Activated naive CD8-positive, alpha-beta T cell treated with anti-CD3 and anti-CD28 coated beads, Interleukin-2, amount 10 ng/mL, durations not matched to agents 7 days and 5 days (primary cell): ENCODE measurements at regions not wholly inside any gene's neighbourhood (a gene's known extent, or its start where the extent isn't known, plus 50 kb on each side); places are given as distances from the start of the nearest gene placed in this dataset.
"Not testable (repeated sequence)": the region's sequence is repeated elsewhere in the genome, so short reads cannot be mapped to it uniquely, and the experiment has no call there.

Experiments used
- ATAC-seq: fragments of 150-1000 bp; cut with Tn5 transposase; one replicate; pipeline ENCODE4 v1.10.0; 2021; ENCODE audit warnings: low read depth, moderate library complexity
- POLR2A ChIA-PET: fragments of 350-600 bp; sonication (Branson Sonifier 250); formaldehyde crosslinking; loops from one replicate; lab custom pipeline; 2021; ENCODE audit warnings: antibody characterized with exemption; lab: Charles Lee
- DNase-seq: peaks from one replicate; pipeline ENCODE4 v3.0.0; 2021
- H3K27ac Mint-ChIP-seq: one replicate; pipeline ENCODE4 v1.8.0; 2022; ENCODE audit warnings: mild to moderate bottlenecking, mixed read lengths
- H3K27me3 Mint-ChIP-seq: one replicate; pipeline ENCODE4 v1.8.0; 2022; ENCODE audit warnings: mild to moderate bottlenecking, moderate library complexity, mixed read lengths
- H3K36me3 Mint-ChIP-seq: one replicate; pipeline ENCODE4 v1.8.0; 2021; ENCODE audit warnings: mild to moderate bottlenecking, mixed read lengths
- H3K4me1 Mint-ChIP-seq: one replicate; pipeline ENCODE4 v1.8.0; 2021; ENCODE audit warnings: mixed read lengths
- H3K4me3 Mint-ChIP-seq: one replicate; pipeline ENCODE4 v1.8.0; 2022; ENCODE audit warnings: mild to moderate bottlenecking, moderate library complexity, mixed read lengths
- H3K9me3 Mint-ChIP-seq: one replicate; pipeline ENCODE4 v1.8.0; 2021; ENCODE audit warnings: mixed read lengths

- Mint-ChIP-seq H3K4me3 (no peak overlapping the region), H3K36me3 (no peaks in the 10 kb centered on the region), H3K27me3 (no peaks in the 10 kb centered on the region), H3K9me3 (no peaks in the 10 kb centered on the region), H3K27ac (no peak overlapping the region), H3K4me1 (no peaks in the 10 kb centered on the region)
- ATAC-seq (no peak), DNase-seq (no peak)
- POLR2A ChIA-PET, result no interaction called here
These were observed 316.6 kb upstream of the KIAA1217 start for GRCh38 chr10:23892296-23892695.

GRCh38 chr10:23897267-23897666 is 311.7 kb upstream of the KIAA1217 start:
- no peak for ATAC-seq
- POLR2A ChIA-PET, result no interaction called here
- H3K36me3 Mint-ChIP-seq, result no peaks in the 10 kb centered on the region
- no peak for DNase-seq
- H3K4me1 Mint-ChIP-seq, result no peaks in the 10 kb centered on the region
- H3K4me3 Mint-ChIP-seq, result no peak overlapping the region
- H3K27ac Mint-ChIP-seq, result no peak overlapping the region
- H3K27me3 Mint-ChIP-seq, result no peaks in the 10 kb centered on the region
- peaks cover 1% of the 10 kb centered on the region for H3K9me3 Mint-ChIP-seq

DNA sequence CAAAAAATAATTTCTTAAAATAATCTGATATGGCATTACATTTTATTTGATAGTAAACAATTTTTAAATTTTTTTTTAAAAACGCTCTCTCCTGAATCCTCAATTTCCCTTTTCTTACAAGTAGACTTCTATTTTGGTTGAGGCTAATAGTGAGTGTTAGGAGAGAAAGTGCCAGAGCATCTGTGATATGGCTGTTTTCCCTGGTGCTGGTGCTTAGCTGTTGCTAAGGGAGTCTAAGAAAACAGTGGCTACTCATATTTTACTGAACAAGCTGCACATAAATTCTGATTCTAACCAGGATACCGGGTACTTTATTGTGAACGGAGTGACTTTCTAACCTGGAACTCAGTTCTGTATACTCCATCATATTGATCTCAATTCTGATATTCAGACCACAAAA is 311.1 kb upstream of the KIAA1217 start:
- POLR2A ChIA-PET, result no interaction called here
- peaks cover 1% of the 10 kb centered on the region for H3K9me3 Mint-ChIP-seq
- DNase-seq, result no peak
- no peaks in the 10 kb centered on the region for H3K27me3 Mint-ChIP-seq
- no peak overlapping the region for H3K4me3 Mint-ChIP-seq
- H3K27ac Mint-ChIP-seq, result no peak overlapping the region
- no peaks in the 10 kb centered on the region for H3K36me3 Mint-ChIP-seq
- ATAC-seq, result no peak
- no peaks in the 10 kb centered on the region for H3K4me1 Mint-ChIP-seq

GRCh38 chr10:23899166-23899565 is 309.8 kb upstream of the KIAA1217 start:
- DNase-seq, result no peak
- Mint-ChIP-seq H3K4me3 (no peak overlapping the region), H3K27me3 (no peaks in the 10 kb centered on the region), H3K4me1 (no peaks in the 10 kb centered on the region), H3K36me3 (no peaks in the 10 kb centered on the region), H3K27ac (no peak overlapping the region), H3K9me3 (peaks cover 1% of the 10 kb centered on the region)
- POLR2A ChIA-PET, result no interaction called here
- ATAC-seq, result no peak

- DNase-seq (no peak), ATAC-seq (no peak)
- H3K36me3 Mint-ChIP-seq, result no peaks in the 10 kb centered on the region
- H3K27ac Mint-ChIP-seq, result no peak overlapping the region
- POLR2A ChIA-PET, result no interaction called here
- H3K4me3 Mint-ChIP-seq, result no peak overlapping the region
- H3K9me3 Mint-ChIP-seq, result peaks cover 3% of the 10 kb centered on the region
- H3K27me3 Mint-ChIP-seq, result no peaks in the 10 kb centered on the region
- H3K4me1 Mint-ChIP-seq, result no peaks in the 10 kb centered on the region
These were observed 298.6 kb upstream of the KIAA1217 start for GRCh38 chr10:23910291-23910690.

DNA sequence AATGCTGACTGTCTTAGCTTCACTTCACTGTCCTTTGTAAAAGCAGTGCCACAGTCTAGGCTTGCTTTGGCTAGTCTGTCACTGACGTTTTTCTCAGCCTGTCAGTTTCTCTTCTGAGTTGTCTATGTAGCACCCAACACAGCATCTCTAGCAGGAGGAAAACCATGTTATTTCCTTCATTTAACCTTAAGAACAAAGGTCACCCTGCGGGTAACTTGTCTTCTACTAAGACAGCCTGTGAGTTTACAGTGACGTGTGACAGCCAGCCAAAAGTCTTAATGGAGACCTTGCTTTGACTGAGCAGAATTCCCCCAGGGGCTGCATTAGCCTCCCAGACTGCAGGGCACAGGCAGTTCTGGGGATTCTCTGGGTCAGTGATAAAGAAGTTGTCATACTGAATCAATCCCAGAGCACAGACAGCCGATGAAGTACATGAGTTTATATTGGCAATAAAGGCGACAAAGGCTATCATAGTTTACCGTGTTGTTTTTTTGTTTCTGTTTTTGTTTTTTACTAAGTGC is 296.0 kb upstream of the KIAA1217 start:
- peaks cover 2% of the 10 kb centered on the region for H3K9me3 Mint-ChIP-seq
- H3K27me3 Mint-ChIP-seq, result peaks cover 2% of the 10 kb centered on the region
- no peak for DNase-seq
- POLR2A ChIA-PET, result no interaction called here
- ATAC-seq, result no peak
- H3K4me1 Mint-ChIP-seq, result no peaks in the 10 kb centered on the region
- no peak overlapping the region for H3K27ac Mint-ChIP-seq
- no peak overlapping the region for H3K4me3 Mint-ChIP-seq
- H3K36me3 Mint-ChIP-seq, result no peaks in the 10 kb centered on the region

- Mint-ChIP-seq H3K9me3 (peaks cover 2% of the 10 kb centered on the region), H3K4me3 (no peak overlapping the region), H3K4me1 (no peaks in the 10 kb centered on the region), H3K27ac (no peak overlapping the region), H3K27me3 (peaks cover 2% of the 10 kb centered on the region), H3K36me3 (no peaks in the 10 kb centered on the region)
- DNase-seq (no peak), ATAC-seq (no peak)
- POLR2A ChIA-PET, result no interaction called here
These were observed 294.3 kb upstream of the KIAA1217 start for GRCh38 chr10:23914641-23915040.

DNA sequence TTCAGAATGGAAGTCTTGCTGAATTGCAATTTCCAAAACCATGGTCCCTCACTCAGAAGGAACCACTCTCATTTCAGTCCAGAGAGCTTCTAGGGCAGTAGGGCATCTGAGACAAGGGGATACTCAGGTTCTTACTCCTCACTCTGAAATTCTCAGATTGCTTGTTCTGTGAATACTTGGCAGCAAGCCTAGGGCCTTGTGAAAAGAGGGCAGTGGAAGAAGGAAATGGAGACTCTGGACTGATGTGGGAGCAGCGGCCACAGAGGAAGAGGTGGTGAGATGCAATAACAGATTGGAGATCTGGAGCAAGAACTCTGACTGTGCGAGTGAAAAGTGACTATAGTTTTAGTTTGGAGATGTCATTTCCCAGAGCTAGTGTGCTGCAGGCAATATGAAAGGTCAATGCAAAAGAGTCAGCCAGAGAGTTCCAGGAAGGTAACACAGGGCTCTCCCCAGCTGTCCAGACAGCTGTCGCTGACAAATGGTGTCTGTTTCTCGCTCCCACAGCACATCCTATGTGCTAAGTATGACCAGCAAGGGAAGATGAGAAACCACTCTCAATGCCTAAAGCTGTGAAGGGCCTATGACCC is 291.6 kb upstream of the KIAA1217 start:
- POLR2A ChIA-PET, result no interaction called here
- Mint-ChIP-seq H3K4me1 (no peaks in the 10 kb centered on the region), H3K4me3 (no peak overlapping the region), H3K36me3 (no peaks in the 10 kb centered on the region), H3K9me3 (peaks cover 2% of the 10 kb centered on the region), H3K27me3 (peaks cover 2% of the 10 kb centered on the region), H3K27ac (no peak overlapping the region)
- no peak for ATAC-seq
- no peak for DNase-seq

DNA sequence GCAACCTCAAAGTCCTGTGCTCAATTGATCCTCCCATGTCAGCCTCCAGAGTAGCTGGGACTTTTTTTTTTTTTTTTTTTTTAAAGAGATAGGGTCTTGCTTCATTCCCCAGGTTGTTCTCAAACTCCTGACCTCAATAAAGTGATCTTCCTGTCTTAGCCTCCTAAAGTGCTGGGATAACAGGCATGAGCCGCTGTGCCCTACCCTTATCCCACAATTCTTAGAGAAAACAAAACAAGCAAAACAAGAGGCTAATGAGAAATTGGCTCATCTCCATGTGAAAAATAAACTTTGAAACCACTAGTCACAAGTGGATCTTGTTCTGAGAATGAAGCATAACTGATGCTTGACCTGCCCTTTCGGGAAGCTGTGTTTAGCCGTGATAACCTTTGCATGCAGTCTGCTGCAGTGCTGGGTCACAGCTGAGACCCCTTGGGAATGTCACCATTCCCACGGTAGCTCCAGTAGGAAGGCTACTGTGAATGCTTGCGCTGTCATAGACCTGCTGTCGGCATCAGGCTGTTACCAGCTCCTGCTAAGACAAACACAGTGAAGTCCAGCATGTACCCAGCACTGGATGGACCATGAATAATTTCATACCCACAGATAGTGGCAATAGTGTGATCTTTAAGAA is 290.7 kb upstream of the KIAA1217 start:
- no peak overlapping the region for H3K4me3 Mint-ChIP-seq
- no peak for DNase-seq
- peaks cover 2% of the 10 kb centered on the region for H3K27me3 Mint-ChIP-seq
- ATAC-seq, result no peak
- no peak overlapping the region for H3K27ac Mint-ChIP-seq
- no peaks in the 10 kb centered on the region for H3K36me3 Mint-ChIP-seq
- no peaks in the 10 kb centered on the region for H3K4me1 Mint-ChIP-seq
- H3K9me3 Mint-ChIP-seq, result peaks cover 2% of the 10 kb centered on the region
- POLR2A ChIA-PET, result no interaction called here

GRCh38 chr10:23918839-23919238 is 290.1 kb upstream of the KIAA1217 start:
- POLR2A ChIA-PET, result no interaction called here
- ATAC-seq (no peak), DNase-seq (no peak)
- Mint-ChIP-seq H3K27me3 (peaks cover 2% of the 10 kb centered on the region), H3K4me3 (no peak overlapping the region), H3K27ac (no peak overlapping the region), H3K4me1 (no peaks in the 10 kb centered on the region), H3K36me3 (no peaks in the 10 kb centered on the region), H3K9me3 (peaks cover 2% of the 10 kb centered on the region)

DNA sequence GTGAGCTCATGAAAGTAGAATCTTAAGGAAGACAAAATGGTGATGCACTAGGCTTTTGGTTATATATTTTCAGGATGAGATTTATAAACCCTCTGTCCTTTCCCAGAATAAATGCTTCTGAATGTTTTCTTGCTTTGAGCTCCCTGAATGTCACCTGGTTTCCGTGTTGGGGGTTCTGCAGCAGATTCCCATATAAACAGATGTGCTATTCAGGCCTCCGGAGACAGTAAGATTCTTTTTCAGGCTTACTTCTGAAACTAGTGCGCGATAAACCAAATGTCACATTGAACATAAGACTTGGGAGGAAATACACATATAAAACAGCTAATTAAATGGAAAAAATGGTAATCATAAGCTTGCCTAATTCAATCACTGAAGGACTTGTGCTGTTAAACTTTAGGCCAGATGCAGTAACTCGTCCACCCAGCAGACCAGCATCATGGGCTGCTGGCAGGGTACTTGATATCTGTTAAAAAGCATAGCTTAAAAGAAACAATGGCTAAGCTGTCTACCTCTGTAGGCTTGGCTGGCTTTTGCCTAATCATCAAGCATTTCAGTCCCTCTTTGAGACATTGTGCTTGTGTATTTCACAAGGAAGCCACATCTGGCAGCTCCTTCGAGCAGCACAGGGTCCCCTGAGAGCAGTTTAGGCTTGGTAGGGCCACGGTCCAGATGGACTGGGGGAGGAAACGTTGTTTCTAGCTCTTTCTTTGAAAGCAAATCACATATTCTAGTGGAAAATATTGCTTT is 281.2 kb upstream of the KIAA1217 start:
- Mint-ChIP-seq H3K4me3 (no peak overlapping the region), H3K4me1 (no peaks in the 10 kb centered on the region), H3K27me3 (no peaks in the 10 kb centered on the region), H3K36me3 (no peaks in the 10 kb centered on the region), H3K9me3 (no peaks in the 10 kb centered on the region), H3K27ac (no peak overlapping the region)
- POLR2A ChIA-PET, result no interaction called here
- ATAC-seq (no peak), DNase-seq (no peak)

GRCh38 chr10:23934023-23934422 is 274.9 kb upstream of the KIAA1217 start:
- DNase-seq, H3K27ac Mint-ChIP-seq, POLR2A ChIA-PET, H3K4me1 Mint-ChIP-seq, ATAC-seq, H3K27me3 Mint-ChIP-seq, H3K4me3 Mint-ChIP-seq, H3K9me3 Mint-ChIP-seq, H3K36me3 Mint-ChIP-seq: not testable (repeated sequence)

- no peaks in the 10 kb centered on the region for H3K9me3 Mint-ChIP-seq
- H3K27ac Mint-ChIP-seq, result no peak overlapping the region
- ATAC-seq (no peak), DNase-seq (no peak)
- POLR2A ChIA-PET, result no interaction called here
- H3K36me3 Mint-ChIP-seq, result no peaks in the 10 kb centered on the region
- H3K4me1 Mint-ChIP-seq, result no peaks in the 10 kb centered on the region
- H3K4me3 Mint-ChIP-seq, result no peak overlapping the region
- no peaks in the 10 kb centered on the region for H3K27me3 Mint-ChIP-seq
These were observed 263.1 kb upstream of the KIAA1217 start for GRCh38 chr10:23945845-23946244.

GRCh38 chr10:23951841-23952240 is 257.1 kb upstream of the KIAA1217 start:
- Mint-ChIP-seq H3K4me3 (no peak overlapping the region), H3K27ac (no peak overlapping the region), H3K4me1 (no peaks in the 10 kb centered on the region), H3K9me3 (peaks cover 4% of the 10 kb centered on the region), H3K27me3 (no peaks in the 10 kb centered on the region), H3K36me3 (no peaks in the 10 kb centered on the region)
- ATAC-seq (no peak), DNase-seq (no peak)
- POLR2A ChIA-PET, result no interaction called here
